Left ventricle myocardium inferior (tissue), 1 donor: ENCODE measurements at regions not wholly inside any gene's neighbourhood (a gene's known extent, or its start where the extent isn't known, plus 50 kb on each side); places are given as distances from the start of the nearest gene placed in this dataset.

Experiments used
- DNase-seq: peaks from one replicate; pipeline ENCODE4 v3.0.0-alpha.2; 2020
- H3K27ac ChIP-seq: fragments of 200-600 bp; replicated peaks from 2 replicates; pipeline ENCODE4 v1.8.0; 2021
- H3K27me3 ChIP-seq: fragments of 200-600 bp; 2 replicates; pipeline ENCODE4 v1.8.0; 2021; ENCODE audit warnings: low read depth
- H3K36me3 ChIP-seq: fragments of 200-600 bp; 2 replicates; pipeline ENCODE4 v1.8.0; 2021
- H3K4me1 ChIP-seq: fragments of 200-600 bp; 2 replicates; pipeline ENCODE4 v1.8.0; 2021
- H3K4me3 ChIP-seq: fragments of 200-600 bp; 2 replicates; pipeline ENCODE4 v1.8.0; 2021; ENCODE audit warnings: mild to moderate bottlenecking, moderate library complexity
- H3K9me3 ChIP-seq: fragments of 200-600 bp; replicated peaks from 2 replicates; pipeline ENCODE4 v1.8.0; 2021
- intact Hi-C: fragments of 100-400 bp; cut with micrococcal nuclease; formaldehyde crosslinking; loops from one replicate; pipeline ENCODE4 v1.11.0; 2022
- TF ChIP-seq, protein P1 (sequence below): fragments of 200-600 bp; IDR thresholded peaks from 2 replicates; pipeline ENCODE4 v1.8.0; 2021; ENCODE audit warnings: antibody characterized with exemption, mild to moderate bottlenecking, borderline replicate concordance
- donor health status: DM: no; HTN: yes; CAD: no; lungs with severe emphysema.

GRCh38 chrX:112967341-112967740 is 126.7 kb upstream of the AMOT start:
- intact Hi-C loops = no loop called here
- no peaks in the 10 kb centered on the region for H3K36me3 ChIP-seq
- H3K9me3 ChIP-seq = no peaks in the 10 kb centered on the region
- no peak overlapping the region for H3K27ac ChIP-seq
- TF ChIP-seq, protein P1, sequence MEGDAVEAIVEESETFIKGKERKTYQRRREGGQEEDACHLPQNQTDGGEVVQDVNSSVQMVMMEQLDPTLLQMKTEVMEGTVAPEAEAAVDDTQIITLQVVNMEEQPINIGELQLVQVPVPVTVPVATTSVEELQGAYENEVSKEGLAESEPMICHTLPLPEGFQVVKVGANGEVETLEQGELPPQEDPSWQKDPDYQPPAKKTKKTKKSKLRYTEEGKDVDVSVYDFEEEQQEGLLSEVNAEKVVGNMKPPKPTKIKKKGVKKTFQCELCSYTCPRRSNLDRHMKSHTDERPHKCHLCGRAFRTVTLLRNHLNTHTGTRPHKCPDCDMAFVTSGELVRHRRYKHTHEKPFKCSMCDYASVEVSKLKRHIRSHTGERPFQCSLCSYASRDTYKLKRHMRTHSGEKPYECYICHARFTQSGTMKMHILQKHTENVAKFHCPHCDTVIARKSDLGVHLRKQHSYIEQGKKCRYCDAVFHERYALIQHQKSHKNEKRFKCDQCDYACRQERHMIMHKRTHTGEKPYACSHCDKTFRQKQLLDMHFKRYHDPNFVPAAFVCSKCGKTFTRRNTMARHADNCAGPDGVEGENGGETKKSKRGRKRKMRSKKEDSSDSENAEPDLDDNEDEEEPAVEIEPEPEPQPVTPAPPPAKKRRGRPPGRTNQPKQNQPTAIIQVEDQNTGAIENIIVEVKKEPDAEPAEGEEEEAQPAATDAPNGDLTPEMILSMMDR = no peak
- H3K27me3 ChIP-seq = no peaks in the 10 kb centered on the region
- no peak overlapping the region for H3K4me3 ChIP-seq
- no peaks in the 10 kb centered on the region for H3K4me1 ChIP-seq
- no peak for DNase-seq

- Histone ChIP-seq H3K9me3 (no peaks in the 10 kb centered on the region), H3K4me1 (no peaks in the 10 kb centered on the region), H3K4me3 (no peak overlapping the region), H3K27ac (no peak overlapping the region), H3K36me3 (no peaks in the 10 kb centered on the region), H3K27me3 (no peaks in the 10 kb centered on the region)
- intact Hi-C loops = no loop called here
- TF ChIP-seq, protein P1 = no peak
- no peak for DNase-seq
Observed at GRCh38 chrX:112961981-112962380, 121.3 kb upstream of the AMOT start.

GRCh38 chrX:112947981-112948615 is 107.5 kb upstream of the AMOT start:
- Histone ChIP-seq H3K27ac (no peak overlapping the region), H3K9me3 (no peaks in the 10 kb centered on the region), H3K4me1 (no peaks in the 10 kb centered on the region), H3K27me3 (no peaks in the 10 kb centered on the region), H3K36me3 (no peaks in the 10 kb centered on the region), H3K4me3 (no peak overlapping the region)
- TF ChIP-seq, protein P1 = no peak
- no peak for DNase-seq
- intact Hi-C loops = no loop called here

DNA sequence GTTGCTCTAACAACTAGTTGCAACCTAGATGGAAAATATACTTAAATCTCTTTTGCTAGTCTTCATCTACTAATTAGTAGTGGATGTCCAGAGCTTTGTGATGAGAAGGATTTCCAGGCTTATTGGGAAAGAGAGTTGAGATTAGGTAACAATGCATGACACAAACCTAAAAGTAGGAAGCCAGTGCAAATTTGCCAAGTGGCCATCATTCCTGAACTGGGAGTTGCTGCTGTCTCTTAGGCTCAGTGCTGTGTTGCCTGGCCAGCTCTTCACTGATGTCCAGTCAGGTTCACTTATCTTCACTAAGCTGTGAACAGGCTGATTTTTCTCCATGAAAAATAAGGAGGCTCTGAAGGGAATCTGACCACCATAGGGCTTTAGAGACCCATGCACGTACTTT is 105.6 kb upstream of the AMOT start:
- DNase-seq = no peak
- Histone ChIP-seq H3K27ac (no peak overlapping the region), H3K36me3 (no peaks in the 10 kb centered on the region), H3K4me3 (no peak overlapping the region), H3K27me3 (no peaks in the 10 kb centered on the region), H3K4me1 (no peaks in the 10 kb centered on the region), H3K9me3 (no peaks in the 10 kb centered on the region)
- intact Hi-C loops = no loop called here
- TF ChIP-seq, protein P1 = no peak

- no peaks in the 10 kb centered on the region for H3K36me3 ChIP-seq
- H3K4me1 ChIP-seq = no peaks in the 10 kb centered on the region
- TF ChIP-seq, protein P1 = no peak
- DNase-seq = no peak
- H3K4me3 ChIP-seq = no peak overlapping the region
- H3K27me3 ChIP-seq = no peaks in the 10 kb centered on the region
- H3K9me3 ChIP-seq = no peaks in the 10 kb centered on the region
- H3K27ac ChIP-seq = no peak overlapping the region
- intact Hi-C loops = no loop called here
Observed at GRCh38 chrX:112945826-112946225, 105.2 kb upstream of the AMOT start.
